ENCODE measurements at regions not wholly inside any gene's neighbourhood (a gene's known extent, or its start where the extent isn't known, plus 50 kb on each side); places are given as distances from the start of the nearest gene placed in this dataset.

- TF ChIP-seq, protein P1, sequence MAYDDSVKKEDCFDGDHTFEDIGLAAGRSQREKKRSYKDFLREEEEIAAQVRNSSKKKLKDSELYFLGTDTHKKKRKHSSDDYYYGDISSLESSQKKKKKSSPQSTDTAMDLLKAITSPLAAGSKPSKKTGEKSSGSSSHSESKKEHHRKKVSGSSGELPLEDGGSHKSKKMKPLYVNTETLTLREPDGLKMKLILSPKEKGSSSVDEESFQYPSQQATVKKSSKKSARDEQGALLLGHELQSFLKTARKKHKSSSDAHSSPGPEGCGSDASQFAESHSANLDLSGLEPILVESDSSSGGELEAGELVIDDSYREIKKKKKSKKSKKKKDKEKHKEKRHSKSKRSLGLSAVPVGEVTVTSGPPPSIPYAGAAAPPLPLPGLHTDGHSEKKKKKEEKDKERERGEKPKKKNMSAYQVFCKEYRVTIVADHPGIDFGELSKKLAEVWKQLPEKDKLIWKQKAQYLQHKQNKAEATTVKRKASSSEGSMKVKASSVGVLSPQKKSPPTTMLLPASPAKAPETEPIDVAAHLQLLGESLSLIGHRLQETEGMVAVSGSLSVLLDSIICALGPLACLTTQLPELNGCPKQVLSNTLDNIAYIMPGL (CRISPR knock-in tag; IDR thresholded peaks at IDR 0.05): no peak
- TF ChIP-seq, protein P2, sequence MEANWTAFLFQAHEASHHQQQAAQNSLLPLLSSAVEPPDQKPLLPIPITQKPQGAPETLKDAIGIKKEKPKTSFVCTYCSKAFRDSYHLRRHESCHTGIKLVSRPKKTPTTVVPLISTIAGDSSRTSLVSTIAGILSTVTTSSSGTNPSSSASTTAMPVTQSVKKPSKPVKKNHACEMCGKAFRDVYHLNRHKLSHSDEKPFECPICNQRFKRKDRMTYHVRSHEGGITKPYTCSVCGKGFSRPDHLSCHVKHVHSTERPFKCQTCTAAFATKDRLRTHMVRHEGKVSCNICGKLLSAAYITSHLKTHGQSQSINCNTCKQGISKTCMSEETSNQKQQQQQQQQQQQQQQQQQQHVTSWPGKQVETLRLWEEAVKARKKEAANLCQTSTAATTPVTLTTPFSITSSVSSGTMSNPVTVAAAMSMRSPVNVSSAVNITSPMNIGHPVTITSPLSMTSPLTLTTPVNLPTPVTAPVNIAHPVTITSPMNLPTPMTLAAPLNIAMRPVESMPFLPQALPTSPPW (CRISPR knock-in tag; IDR thresholded peaks at IDR 0.05): no peak
Observed at GRCh38 chr2:82491591-82491990, 1967.5 kb downstream of the SUCLG1 start (continued).

DNA sequence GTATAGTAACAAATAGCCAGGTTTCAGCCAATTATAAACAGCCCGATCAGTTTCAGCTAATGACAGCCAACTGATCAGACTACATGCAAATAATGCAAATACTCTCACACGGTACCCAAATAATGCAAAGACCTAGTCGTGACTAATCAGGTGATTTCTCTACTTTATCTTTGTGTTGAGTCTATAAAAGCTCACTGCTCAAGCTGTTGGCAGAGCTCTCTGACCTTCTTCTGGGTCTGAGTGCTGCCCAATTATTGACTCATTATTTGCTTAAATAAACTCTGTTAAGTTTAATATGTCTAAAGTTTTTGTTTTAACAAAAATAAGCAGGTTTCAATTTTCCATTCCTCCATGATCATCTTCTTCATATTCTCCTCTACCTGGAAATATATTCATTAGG is 1971.7 kb downstream of the SUCLG1 start:
- FAIRE-seq: no peak
- ATAC-seq: no peak
- WGBS (ENCODE audit: insufficient coverage, low coverage, missing lambda C conversion rate): 3% methylated on average over 3 of the region's 3 CpGs
- H3K9me1 ChIP-seq (ENCODE audit: control insufficient read depth, insufficient read depth, low read length): no peaks in the 10 kb centered on the region
- no peaks in the 10 kb centered on the region for H3K79me2 ChIP-seq (ENCODE audit: control insufficient read depth, insufficient read depth, low read length)
- intact Hi-C loops (cut with micrococcal nuclease) (no loop called here), in situ Hi-C loops (cut with MboI) (no loop called here)
- no peak overlapping the region for H3K9ac ChIP-seq (ENCODE audit: insufficient read depth in 1 of 2, low read depth in 2 of 2, low read length in 2 of 2)
- TF ChIP-seq MEIS2 (IDR thresholded peaks at IDR 0.05; ENCODE audit: partially characterized antibody) (no peak), HMG20A (CRISPR knock-in tag; conservative IDR thresholded peaks at IDR 0.05) (no peak), ZNF407 (IDR thresholded peaks at IDR 0.05; ENCODE audit: low read depth) (no peak), MEF2D (tag; conservative IDR thresholded peaks at IDR 0.05; ENCODE audit: low read depth) (no peak)
- TF ChIP-seq, protein P3, sequence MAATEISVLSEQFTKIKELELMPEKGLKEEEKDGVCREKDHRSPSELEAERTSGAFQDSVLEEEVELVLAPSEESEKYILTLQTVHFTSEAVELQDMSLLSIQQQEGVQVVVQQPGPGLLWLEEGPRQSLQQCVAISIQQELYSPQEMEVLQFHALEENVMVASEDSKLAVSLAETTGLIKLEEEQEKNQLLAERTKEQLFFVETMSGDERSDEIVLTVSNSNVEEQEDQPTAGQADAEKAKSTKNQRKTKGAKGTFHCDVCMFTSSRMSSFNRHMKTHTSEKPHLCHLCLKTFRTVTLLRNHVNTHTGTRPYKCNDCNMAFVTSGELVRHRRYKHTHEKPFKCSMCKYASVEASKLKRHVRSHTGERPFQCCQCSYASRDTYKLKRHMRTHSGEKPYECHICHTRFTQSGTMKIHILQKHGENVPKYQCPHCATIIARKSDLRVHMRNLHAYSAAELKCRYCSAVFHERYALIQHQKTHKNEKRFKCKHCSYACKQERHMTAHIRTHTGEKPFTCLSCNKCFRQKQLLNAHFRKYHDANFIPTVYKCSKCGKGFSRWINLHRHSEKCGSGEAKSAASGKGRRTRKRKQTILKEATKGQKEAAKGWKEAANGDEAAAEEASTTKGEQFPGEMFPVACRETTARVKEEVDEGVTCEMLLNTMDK (IDR thresholded peaks at IDR 0.05; ENCODE audit: borderline replicate concordance, insufficient read depth, low read depth, low read length, poor library complexity, severe bottlenecking): no peak
- no peaks in the 10 kb centered on the region for H4K20me1 ChIP-seq (replicated peaks; ENCODE audit: control insufficient read depth, insufficient read depth, low read length)
- DNase-seq (ENCODE audit: extremely low read depth in 1 of 4, low spot score in 3 of 4): no peak
- H3K4me2 ChIP-seq (ENCODE audit: insufficient read depth, low read length): no peak overlapping the region
- no peak overlapping the region for H3K4me3 ChIP-seq
- no peak overlapping the region for H2AFZ ChIP-seq (ENCODE audit: low read depth, low read length)
- H3K27ac ChIP-seq (ENCODE audit: extremely low read depth, low read depth, low read length): no peak overlapping the region
- H3K4me1 ChIP-seq (replicated peaks in 1 of 2; ENCODE audit: control insufficient read depth in 2 of 2, insufficient read depth in 2 of 2, low read length in 2 of 2): no peaks in the 10 kb centered on the region
- ChIA-PET CTCF (ENCODE audit: low intra/inter-chr PET ratio) (no interaction called here), POLR2A (no interaction called here)
- no TSS peak for BruUV-seq (replicated peaks)
- no peaks in the 10 kb centered on the region for H3K9me3 ChIP-seq (replicated peaks; ENCODE audit: control insufficient read depth, insufficient read depth, low read depth, low read length)
- H3K36me3 ChIP-seq (ENCODE audit: control insufficient read depth, insufficient read depth, low read length): no peaks in the 10 kb centered on the region
- H3K27me3 ChIP-seq (ENCODE audit: control insufficient read depth in 2 of 2, insufficient read depth in 2 of 2, low read length in 2 of 2): no peaks in the 10 kb centered on the region
